Keratinocyte (primary cell): ENCODE measurements at regions not wholly inside any gene's neighbourhood (a gene's known extent, or its start where the extent isn't known, plus 50 kb on each side); places are given as distances from the start of the nearest gene placed in this dataset.

Experiments used
- DNase-seq: peaks from one replicate; pipeline ENCODE4 v3.0.0-alpha.2; 2011; ENCODE audit warnings: low read depth, missing footprints, low spot score
- FAIRE-seq: peaks from 2 replicates; lab custom pipeline; 2011; peaks lifted over from hg19 to GRCh38; lab: Jason Lieb, UNC
- H2AFZ ChIP-seq: 2 replicates; pipeline ENCODE4 v1.6.0; 2012; ENCODE audit warnings: low read length, control low read depth, inconsistent platforms; ENCODE audit not compliant: control insufficient read depth
- H3K27ac ChIP-seq: 2 replicates; pipeline ENCODE4 v1.5.1; 2011; ENCODE audit warnings: low read length; ENCODE audit not compliant: control insufficient read depth, insufficient read depth
- H3K27me3 ChIP-seq: 3 replicates; pipeline ENCODE4 v1.6.0; 2011; ENCODE audit warnings: low read length; ENCODE audit not compliant: control insufficient read depth, insufficient read depth; ENCODE audit errors: extremely low read depth
- H3K36me3 ChIP-seq, 2 experiments: 2 replicates in 1 of 2; 3 replicates in 1 of 2; pipeline ENCODE4 v1.5.1; 2011; ENCODE audit warnings: low read length in 2 of 2, mild to moderate bottlenecking in 1 of 2; ENCODE audit not compliant: control insufficient read depth in 2 of 2, insufficient read depth in 2 of 2; ENCODE audit errors: extremely low read depth in 1 of 2
- H3K4me1 ChIP-seq: 3 replicates; pipeline ENCODE4 v1.5.1; 2011; ENCODE audit warnings: low read length; ENCODE audit not compliant: control insufficient read depth, insufficient read depth; ENCODE audit errors: extremely low read depth
- H3K4me2 ChIP-seq: 3 replicates; pipeline ENCODE4 v1.6.0; 2011; ENCODE audit warnings: low read depth, low read length; ENCODE audit not compliant: control insufficient read depth, insufficient read depth; ENCODE audit errors: extremely low read depth
- H3K4me3 ChIP-seq, 3 experiments: fragments of 200-600 bp in 1 of 3; sonication (generic) in 1 of 3; 2 replicates in 2 of 3; 3 replicates in 1 of 3; pipeline ENCODE4 v1.5.1; 2011 to 2016; ENCODE audit warnings: low read length in 3 of 3, mild to moderate bottlenecking in 3 of 3, control low read depth in 2 of 3, inconsistent platforms in 1 of 3, low read depth in 1 of 3, mixed read lengths in 1 of 3, mixed run types in 1 of 3, moderate library complexity in 1 of 3; ENCODE audit not compliant: control insufficient read depth in 2 of 3, insufficient read depth in 2 of 3; ENCODE audit errors: extremely low read depth in 1 of 3
- H3K79me2 ChIP-seq: 2 replicates; pipeline ENCODE4 v1.6.0; 2012; ENCODE audit warnings: low read length; ENCODE audit not compliant: control insufficient read depth, insufficient read depth
- H3K9ac ChIP-seq: 3 replicates; pipeline ENCODE4 v1.6.0; 2011; ENCODE audit warnings: low read length; ENCODE audit not compliant: control insufficient read depth, insufficient read depth; ENCODE audit errors: extremely low read depth
- H3K9me1 ChIP-seq: 3 replicates; pipeline ENCODE4 v1.6.0; 2011; ENCODE audit warnings: low read length; ENCODE audit not compliant: control insufficient read depth, insufficient read depth; ENCODE audit errors: extremely low read depth
- H3K9me3 ChIP-seq: 2 replicates; pipeline ENCODE4 v1.5.1; 2012; ENCODE audit warnings: low read depth, low read length; ENCODE audit not compliant: control insufficient read depth
- H4K20me1 ChIP-seq: 3 replicates; pipeline ENCODE4 v1.6.0; 2011; ENCODE audit warnings: low read length; ENCODE audit not compliant: control insufficient read depth, insufficient read depth; ENCODE audit errors: extremely low read depth
- CTCF ChIP-seq, 3 experiments: IDR thresholded peaks in 1 of 3; conservative IDR thresholded peaks in 1 of 3; optimal IDR thresholded peaks in 1 of 3; 2 replicates in 2 of 3; 3 replicates in 1 of 3; pipeline versions ENCODE3 to v1.5.1; 2011; ENCODE audit warnings: low read length in 3 of 3, mild to moderate bottlenecking in 3 of 3, moderate library complexity in 2 of 3, control low read depth in 1 of 3, inconsistent platforms in 1 of 3; ENCODE audit not compliant: insufficient read depth in 2 of 3; ENCODE audit errors: extremely low read depth in 1 of 3
- EZH2 ChIP-seq: IDR thresholded peaks from one replicate; pipeline ENCODE4 v1.6.1; 2012; ENCODE audit warnings: inconsistent platforms, mild to moderate bottlenecking, low read length, moderate library complexity
- dilution Hi-C: fragments of 300-500 bp; cut with MboI; formaldehyde crosslinking; loops from one replicate; pipeline ENCODE4 v1.7.0; 2020; ENCODE audit warnings: low sequenced_read_pairs; ENCODE audit not compliant: extremely low pct_ligation_motif_present

GRCh38 chr6:135566311-135567068 lies 69.0 kb upstream of the AHI1 start:
- Histone ChIP-seq H4K20me1 (no peaks in the 10 kb centered on the region), H3K4me2 (no peak overlapping the region), H3K27me3 (no peaks in the 10 kb centered on the region), H3K9me3 (no peaks in the 10 kb centered on the region), H2AFZ (no peak overlapping the region), H3K36me3 (no peaks in the 10 kb centered on the region), H3K9ac (no peak overlapping the region), H3K4me3 (no peak overlapping the region), H3K9me1 (no peaks in the 10 kb centered on the region), H3K27ac (no peak overlapping the region), H3K4me1 (no peaks in the 10 kb centered on the region), H3K79me2 (no peaks in the 10 kb centered on the region)
- FAIRE-seq = no peak
- dilution Hi-C loops = no loop called here
- TF ChIP-seq EZH2 (no peak), CTCF (optimal IDR thresholded peaks at IDR 0.05 in 1 of 3, IDR thresholded peaks at IDR 0.05 in 1 of 3, conservative IDR thresholded peaks at IDR 0.05 in 1 of 3; ENCODE audit: extremely low read depth in 1 of 3, insufficient read depth in 2 of 3, low read length in 3 of 3) (no peak)
- DNase-seq = no peak

GRCh38 chr6:135567375-135568083 lies 70.0 kb upstream of the AHI1 start:
- H3K9me3 ChIP-seq = no peaks in the 10 kb centered on the region
- no peak for DNase-seq
- no peaks in the 10 kb centered on the region for H3K36me3 ChIP-seq
- no peaks in the 10 kb centered on the region for H3K4me1 ChIP-seq
- no peaks in the 10 kb centered on the region for H4K20me1 ChIP-seq
- H3K79me2 ChIP-seq = no peaks in the 10 kb centered on the region
- H3K9ac ChIP-seq = no peak overlapping the region
- H3K4me3 ChIP-seq = no peak overlapping the region
- no peak for FAIRE-seq
- TF ChIP-seq CTCF (optimal IDR thresholded peaks at IDR 0.05 in 1 of 3, IDR thresholded peaks at IDR 0.05 in 1 of 3, conservative IDR thresholded peaks at IDR 0.05 in 1 of 3; ENCODE audit: extremely low read depth in 1 of 3, insufficient read depth in 2 of 3, low read length in 3 of 3) (no peak), EZH2 (no peak)
- H2AFZ ChIP-seq = no peak overlapping the region
- H3K4me2 ChIP-seq = no peak overlapping the region
- H3K27me3 ChIP-seq = no peaks in the 10 kb centered on the region
- no peaks in the 10 kb centered on the region for H3K9me1 ChIP-seq
- H3K27ac ChIP-seq = no peak overlapping the region
- dilution Hi-C loops = no loop called here
